Daoy (cell line): ENCODE measurements at regions not wholly inside any gene's neighbourhood (a gene's known extent, or its start where the extent isn't known, plus 50 kb on each side); places are given as distances from the start of the nearest gene placed in this dataset.

Experiments used
- DNase-seq: peaks from one replicate; pipeline ENCODE4 v3.0.0-alpha.2; 2015; ENCODE audit warnings: low read depth

GRCh38 chr1:54497338-54497737, 50.7 kb upstream of the ACOT11 start:
- no peak for DNase-seq

GRCh38 chr1:54495954-54496353, 52.1 kb upstream of the ACOT11 start:
- DNase-seq, result no peak

DNA sequence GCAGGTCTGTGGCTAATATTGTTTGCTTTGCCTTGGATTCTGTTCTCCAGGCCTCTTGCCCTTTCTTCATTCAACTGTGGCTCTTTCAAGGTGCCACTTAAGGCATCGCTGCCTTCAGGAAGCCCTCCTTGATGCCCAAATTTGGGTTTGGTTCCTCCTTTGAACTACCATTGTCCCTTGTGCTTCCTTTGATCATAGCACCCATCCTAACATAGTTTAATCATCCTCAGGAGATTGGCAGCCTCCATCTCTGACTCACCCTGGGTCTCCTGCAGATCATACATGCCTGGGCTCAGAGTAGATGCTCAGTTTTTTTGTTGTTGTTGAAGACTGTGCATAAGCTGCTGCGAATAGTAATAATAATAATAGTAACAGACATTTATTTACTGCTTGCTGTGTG, 54.4 kb upstream of the ACOT11 start:
- no peak for DNase-seq

- DNase-seq, result no peak
These were observed 57.4 kb upstream of the ACOT11 start for GRCh38 chr1:54490361-54491248.

- DNase-seq, result no peak
These were observed 58.3 kb upstream of the ACOT11 start for GRCh38 chr1:54489627-54490250.

GRCh38 chr1:54488779-54489626, 59.0 kb upstream of the ACOT11 start:
- DNase-seq, result peak; percentile 84

- peak; percentile 95 for DNase-seq
These were observed 59.8 kb upstream of the ACOT11 start for GRCh38 chr1:54488065-54488750.

GRCh38 chr1:54487571-54488050, 60.4 kb upstream of the ACOT11 start:
- no peak for DNase-seq

DNA sequence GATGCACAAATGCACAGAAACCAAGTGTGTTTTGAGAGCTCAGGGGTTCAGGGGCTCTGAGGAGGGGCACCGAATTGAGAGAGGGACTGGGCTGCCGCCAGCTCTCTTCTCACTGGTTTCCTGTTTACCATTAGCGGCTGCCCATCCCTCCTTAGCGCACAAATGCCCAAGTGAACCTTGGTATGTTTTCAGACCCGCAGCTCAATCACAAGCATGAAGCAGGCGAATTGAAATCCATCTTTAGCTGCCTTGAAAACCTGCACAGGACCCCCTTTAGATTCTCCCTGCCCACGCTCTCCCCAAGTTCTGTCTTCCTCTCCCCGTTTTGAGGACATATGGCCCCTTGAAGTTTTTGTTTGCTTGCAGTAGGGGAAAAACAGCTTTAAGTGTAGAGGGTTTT, 61.1 kb upstream of the ACOT11 start:
- no peak for DNase-seq

DNA sequence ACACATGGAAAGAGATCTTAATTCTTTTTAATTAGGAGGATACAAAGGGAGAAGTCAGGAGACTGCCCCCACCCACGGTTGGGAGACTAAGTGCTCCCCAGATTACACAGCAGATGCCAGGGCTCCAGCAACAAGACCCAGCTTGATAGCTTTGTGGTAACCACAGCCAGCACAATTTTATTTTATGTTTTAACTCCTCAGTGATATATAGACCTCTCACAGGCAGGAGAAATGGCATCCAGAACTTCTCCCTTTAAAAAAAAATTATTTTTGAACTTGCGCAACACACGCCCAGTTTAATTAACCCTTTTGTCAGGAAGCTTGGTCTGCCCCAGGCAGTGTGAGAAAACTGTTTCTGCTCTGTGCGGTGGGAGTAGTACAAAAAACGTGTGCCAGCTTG, 62.6 kb upstream of the ACOT11 start:
- no peak for DNase-seq

- DNase-seq, result no peak
These were observed 64.1 kb upstream of the ACOT11 start for GRCh38 chr1:54483875-54484437.

DNA sequence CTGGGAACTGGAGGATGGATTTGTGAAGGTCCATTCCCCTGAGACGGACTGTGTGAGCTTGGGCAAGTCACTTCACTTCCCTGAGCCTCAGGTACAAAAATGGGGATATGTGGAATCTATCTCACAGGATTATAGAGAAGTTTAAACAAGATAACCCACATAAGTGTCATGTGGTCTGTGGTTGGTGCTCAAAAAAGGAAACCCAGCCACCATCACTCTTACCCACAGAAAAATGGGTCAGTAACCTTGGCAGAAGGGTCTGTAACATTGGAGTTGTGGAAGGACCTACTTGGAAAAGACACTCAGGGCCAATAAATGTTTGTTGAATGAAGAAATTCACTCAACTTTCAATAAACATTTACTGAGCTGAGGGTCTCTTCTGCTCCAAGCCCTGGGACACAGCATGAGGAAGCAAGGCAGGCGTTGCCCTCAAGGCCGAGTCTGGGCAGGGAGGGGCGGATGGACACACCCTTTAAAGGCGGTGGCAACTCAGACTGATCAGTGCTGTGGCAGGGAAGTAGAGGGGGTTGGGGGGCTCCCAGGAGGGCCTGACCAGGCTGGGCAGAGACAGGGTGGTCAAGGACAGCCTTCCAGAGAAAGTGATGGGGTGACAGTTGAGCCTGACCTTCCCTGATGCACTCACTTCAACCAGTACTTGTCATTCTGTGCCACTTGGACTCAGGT, 66.7 kb upstream of the ACOT11 start:
- DNase-seq, result no peak

DNA sequence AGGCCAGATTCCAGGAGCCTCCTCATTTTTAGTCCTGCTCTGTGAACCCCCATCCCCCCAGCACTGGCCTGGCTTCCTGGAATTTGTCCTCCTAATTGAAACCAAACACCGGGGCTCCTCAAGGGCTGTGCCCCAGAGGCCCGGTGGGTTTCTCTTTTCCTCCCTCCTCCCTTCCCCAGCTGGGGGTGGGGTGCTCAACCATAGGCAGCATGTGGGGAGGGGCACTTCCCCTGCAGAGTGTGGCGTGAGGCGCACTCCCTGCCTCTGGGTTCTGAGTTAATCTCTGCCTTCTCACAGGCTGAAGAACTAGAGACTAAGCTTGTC, 67.5 kb upstream of the ACOT11 start:
- no peak for DNase-seq

DNA sequence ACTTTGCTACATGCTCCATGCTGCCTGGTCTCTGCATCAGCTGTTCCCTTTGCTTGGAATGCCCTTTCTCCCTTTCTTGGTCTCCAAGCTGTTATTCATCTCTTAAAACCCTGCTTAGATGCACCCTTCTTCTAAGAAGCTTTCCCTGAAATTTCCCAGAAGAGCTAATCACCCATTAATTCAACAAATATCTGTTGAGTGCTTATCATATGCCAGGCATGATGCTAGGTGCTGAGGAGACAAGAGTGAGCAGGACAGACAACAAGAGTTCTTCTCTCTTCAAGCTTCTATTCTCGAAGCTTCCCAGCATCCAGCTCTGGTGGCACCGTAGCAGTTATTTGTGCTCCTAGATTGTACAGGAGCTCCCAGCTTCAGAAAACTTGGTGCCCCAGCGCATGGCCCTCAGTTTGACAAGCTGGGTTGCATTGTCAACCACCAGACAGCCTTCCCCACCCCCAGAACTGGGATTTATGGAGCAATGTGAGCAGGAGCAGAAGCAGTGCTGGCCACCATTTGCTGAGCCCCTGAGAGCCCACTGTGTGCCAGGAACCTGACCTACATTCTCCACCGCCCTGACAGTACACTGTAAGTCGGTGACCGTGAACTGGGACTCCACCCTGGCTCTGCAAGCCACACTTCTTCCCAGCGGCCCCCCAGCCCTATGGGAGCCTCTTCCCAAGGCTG, 68.0 kb upstream of the ACOT11 start:
- DNase-seq, result no peak

DNA sequence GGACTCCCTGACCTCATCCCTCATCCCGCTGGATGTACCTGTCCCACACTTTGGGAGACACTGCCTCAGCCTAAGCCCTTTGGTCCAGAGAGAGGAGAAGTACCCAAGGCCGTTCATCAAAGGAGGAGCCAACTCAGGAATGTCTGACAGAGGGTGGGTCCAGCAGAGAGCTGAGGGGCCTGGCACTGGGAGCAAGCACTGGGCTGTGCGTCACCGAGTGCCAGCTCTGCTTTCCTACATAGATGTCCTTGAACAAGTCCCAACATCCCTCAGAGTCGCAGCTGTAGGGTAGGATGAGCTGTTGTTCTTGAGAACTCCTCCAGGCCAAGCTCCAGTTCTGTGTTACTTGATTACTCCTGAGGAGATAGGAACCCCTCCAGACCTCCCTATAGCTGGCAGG, 68.8 kb upstream of the ACOT11 start:
- DNase-seq, result no peak

- no peak for DNase-seq
These were observed 70.9 kb upstream of the ACOT11 start for GRCh38 chr1:54477153-54477561.

DNA sequence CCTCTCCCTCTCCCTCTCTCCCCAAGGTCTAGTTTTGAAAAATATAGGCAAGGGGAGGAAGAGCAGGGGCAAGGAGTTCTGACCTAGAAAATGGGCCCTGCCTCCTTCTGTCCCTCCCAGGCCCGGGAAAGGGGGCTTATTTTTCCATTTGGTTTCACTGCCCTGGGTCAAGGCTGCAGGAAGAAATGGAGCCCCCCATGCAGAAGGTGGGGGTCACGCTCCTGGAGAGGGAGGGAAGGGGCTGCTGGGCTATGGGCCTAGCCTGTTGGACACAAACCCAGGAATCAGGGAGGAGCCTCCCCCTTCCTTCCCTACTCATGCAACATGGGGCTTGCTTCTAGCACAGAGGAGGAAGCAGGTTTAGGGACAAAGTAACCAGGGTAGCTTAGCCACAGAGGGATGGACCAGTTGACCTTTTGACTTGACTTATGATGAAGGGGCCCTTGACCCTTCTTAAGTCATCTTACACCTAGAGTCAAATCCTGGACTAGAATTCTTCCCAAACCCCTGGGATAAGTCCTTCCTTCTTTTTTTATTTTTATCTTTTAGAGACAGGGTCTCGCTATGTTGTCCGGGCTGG, 70.4 kb upstream of the SSBP3 start:
- no peak for DNase-seq

DNA sequence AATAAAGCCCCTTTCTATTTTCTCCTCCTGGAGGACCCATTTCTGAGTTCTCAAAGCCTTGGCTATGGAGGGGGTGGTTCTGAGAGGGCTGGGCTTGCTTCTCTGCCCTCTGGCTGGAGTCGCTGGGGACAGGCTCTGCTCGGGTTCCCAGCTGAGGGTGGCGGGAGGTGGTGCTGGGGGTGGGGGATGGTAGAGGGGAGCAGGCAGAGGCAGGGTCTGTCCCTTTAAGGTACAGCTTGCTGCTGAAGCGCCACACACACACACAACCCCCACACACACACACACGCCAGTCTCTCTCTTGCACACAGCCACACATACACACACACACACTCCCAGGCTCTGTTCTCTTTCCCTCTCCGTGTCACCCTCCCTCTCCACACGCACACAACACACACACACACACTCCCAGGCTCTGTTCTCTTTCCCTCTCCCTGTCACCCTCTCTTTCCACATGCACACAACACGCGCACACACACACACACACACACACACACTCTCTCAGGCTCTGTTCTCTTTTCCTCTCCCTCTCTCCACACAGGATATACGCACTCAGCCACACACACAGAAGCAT, 69.8 kb upstream of the SSBP3 start:
- DNase-seq, result no peak

- DNase-seq, result no peak
These were observed 69.2 kb upstream of the SSBP3 start for GRCh38 chr1:54475357-54475881.
